Midbrain (tissue), 1 donor: ENCODE measurements at regions not wholly inside any gene's neighbourhood (a gene's known extent, or its start where the extent isn't known, plus 50 kb on each side); places are given as distances from the start of the nearest gene placed in this dataset.

Source experiments
- DNase-seq: peaks from one replicate; lab custom pipeline; 2025; lab: John Stamatoyannopoulos, UW

GRCh38 chr12:46470036-46470627 lies 97.6 kb upstream of the SLC38A2 start:
- DNase-seq = no peak

- no peak for DNase-seq
Observed at GRCh38 chr12:46468813-46469212, 96.2 kb upstream of the SLC38A2 start.

DNA sequence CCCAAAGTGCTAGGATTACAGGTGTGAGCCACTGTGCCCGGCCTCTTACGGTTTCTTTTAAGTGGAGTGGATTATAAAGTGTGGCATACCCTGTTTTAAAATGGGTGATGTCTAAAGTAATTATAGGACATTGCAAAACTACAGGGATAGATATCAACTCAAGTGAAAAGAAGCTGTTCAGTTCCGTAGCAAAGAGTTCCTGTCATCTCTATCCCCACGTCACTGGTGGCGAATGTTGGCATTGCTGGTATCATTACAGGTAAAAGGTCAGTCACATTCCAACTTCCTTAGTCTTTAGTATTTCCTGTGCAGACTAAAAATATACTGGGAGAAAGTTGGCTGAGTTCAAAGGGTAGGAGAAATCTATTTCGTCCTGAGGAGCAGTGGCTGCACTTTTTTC lies 95.6 kb upstream of the SLC38A2 start:
- DNase-seq = no peak

DNA sequence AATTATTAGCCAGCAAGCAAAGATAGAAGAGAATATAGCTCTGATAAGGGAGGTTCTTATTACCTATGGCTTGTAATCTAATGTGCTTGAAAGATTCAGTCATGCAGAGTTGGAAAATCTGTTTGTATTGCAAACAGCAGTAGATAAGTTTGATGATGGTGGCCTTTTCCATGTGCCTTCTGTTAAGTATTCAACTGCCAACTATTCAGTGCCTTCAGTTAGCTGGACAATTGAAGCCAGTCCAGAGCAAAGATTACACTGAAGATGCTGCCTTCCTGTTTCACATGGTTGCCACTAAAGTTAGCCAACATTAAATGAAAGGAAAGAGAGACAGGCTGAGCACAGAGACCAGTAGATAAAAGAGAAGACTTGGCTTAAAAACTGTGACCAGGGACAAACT lies 92.7 kb upstream of the SLC38A2 start:
- no peak for DNase-seq

- DNase-seq = no peak
Observed at GRCh38 chr12:46464863-46465262, 92.3 kb upstream of the SLC38A2 start.

GRCh38 chr12:46462641-46463355 lies 90.2 kb upstream of the SLC38A2 start:
- no peak for DNase-seq

GRCh38 chr12:46461907-46462640 lies 89.5 kb upstream of the SLC38A2 start:
- no peak for DNase-seq

GRCh38 chr12:46461459-46461858 lies 88.9 kb upstream of the SLC38A2 start:
- no peak for DNase-seq

DNA sequence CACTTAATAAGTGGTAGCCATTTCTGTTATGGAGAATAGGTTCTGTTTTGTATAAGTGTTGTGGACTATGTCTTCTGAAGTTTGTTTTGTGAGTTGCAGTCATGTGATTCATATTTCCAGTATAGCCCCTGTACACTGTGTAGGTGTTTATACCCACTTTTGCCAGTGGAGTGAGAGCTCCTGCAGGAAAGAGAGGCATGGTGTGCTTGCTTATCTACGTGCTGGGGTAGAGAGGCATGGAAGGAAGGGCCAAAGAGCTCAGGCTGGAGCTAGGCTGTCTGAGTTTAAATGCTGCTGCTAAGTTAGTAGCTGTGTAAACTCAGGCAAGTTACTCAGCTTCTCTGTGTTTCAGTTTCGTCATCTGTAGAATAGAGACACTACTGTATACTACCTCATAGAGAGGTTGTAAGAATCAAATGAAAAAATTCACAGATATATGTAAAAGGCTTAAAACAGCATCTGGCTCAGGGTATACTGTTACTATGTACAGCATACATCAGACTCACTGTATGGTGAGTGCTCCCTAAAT lies 88.2 kb upstream of the SLC38A2 start:
- DNase-seq = no peak

DNA sequence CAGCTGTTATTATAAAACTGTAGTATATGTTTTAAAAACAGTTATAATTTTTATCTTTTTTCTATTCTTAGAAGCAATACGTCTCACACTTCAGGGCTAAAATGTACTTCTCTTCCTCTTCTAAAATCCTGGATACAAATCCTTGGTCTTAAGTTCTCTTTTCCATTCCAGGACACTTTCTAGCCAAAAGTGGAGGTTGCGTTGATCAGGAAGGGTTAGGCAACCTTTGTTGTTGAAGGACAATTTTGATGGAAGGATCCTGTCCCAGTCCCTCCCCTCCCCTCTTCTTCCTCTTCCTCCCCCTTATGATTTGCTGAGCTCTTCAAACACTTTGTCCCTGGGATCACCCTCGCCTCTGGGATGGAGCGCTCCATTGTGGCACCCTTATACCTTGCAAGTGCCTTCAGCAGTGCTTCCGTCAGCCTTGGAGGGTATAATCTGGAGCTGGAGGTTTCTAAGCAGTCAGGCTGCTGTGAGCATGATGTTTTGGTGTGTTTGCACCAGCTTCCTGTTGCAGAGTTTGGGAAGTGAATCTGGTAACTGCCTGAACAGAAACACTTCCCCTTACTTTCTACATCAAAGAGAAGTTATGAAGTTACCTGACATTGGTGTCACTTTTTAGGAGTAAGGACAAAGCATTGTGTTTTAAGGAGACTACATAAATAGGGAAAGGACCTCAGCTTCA lies 87.4 kb upstream of the SLC38A2 start:
- no peak for DNase-seq

GRCh38 chr12:46459111-46459510 lies 86.5 kb upstream of the SLC38A2 start:
- no peak for DNase-seq

DNA sequence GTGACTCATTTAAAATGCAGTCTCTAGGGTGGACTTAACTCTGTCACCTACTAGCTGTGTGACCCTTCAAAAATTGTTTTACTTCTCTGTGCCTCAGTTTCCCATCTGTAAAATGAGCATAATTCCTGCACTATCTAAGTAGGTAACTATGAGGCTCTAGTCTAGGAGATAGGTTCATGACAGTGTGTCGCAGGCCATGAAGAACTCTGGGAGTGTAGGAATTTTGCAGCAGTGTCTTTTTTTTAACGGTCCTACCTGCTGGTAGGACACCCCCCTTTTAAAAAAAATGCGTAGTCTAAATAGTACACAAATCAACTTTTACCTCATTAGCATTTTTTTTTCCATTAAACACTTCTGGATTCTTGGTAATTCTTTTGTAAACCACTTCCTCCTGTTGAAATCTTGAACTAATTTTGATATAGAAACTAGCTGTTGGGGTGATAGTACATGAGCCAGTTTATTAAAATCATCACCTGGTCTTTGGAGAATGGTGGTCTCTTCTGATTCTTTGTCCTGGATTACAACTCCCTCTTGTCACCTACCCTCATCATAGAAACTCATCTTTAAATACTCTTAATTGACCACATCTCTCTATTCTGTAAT lies 86.0 kb upstream of the SLC38A2 start:
- DNase-seq = no peak

DNA sequence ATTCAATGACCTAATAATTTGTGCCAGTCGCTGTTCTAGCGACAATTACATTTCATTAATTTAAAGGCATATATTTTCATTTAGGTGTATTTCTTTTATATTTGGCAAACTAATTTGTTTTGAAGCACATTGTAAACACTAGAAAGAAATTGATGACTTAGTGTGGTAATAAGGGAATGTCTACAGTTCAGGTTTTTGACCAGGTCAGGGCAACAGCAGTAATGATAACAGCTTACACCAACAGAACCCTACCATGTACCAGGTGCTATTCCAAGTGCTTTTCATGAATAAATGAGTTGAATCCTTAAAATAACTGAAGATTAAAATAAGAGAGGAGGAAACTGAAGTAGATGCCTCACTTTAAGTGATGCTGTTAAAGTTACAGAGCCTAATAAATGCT lies 85.4 kb upstream of the SLC38A2 start:
- DNase-seq = no peak

- DNase-seq = no peak
Observed at GRCh38 chr12:46456356-46457334, 84.1 kb upstream of the SLC38A2 start.

DNA sequence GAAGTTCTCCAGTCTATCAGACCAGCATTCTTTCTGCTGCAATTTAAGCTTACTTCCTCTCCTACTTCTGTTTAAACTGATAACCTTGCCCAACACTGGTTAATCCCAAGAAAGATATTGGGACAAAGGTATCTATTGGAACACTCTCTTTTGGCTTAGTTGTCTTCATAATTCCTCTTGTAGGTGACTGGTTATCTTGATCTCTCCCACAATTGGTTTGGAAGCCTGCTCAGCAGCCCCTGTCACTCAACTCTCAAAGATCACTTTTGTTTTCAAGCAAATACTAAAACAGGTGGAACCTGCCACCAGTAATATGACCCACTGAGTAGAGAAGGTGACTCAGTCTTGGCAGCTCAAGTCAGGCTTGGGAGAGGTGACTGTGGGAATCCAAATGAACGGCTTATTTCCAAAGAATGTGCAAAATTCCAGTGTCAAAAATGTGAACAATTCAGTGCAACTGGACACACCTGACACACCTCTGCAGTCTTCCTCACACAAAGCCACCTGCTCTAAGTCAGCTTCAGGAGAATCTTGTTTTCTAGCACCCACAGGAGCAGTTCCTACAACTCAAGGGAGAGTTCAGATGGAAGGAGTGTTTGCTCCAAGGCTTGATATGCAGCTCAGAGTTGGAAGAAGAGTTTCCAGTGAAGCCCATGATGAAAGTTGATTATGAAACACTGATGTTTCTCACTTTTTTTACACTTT lies 83.2 kb upstream of the SLC38A2 start:
- no peak for DNase-seq

DNA sequence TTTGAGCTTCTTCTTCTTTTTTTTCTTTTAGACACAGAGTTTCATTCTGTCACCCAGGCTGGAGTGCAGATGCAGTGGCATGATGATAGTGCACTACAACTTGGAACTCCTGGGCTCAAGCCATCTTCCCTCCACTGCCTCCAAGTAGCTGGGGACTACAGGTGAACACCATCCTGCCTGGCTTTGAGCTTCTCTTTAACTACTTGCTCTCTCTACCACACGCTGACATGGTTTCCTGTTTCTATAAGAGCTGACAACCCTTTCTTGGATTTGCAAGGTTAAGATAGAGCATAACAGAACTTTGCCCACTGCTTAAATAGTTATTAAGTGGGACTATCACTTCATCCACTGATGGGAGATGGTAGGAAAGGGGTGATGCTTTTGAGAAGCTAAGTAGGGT lies 82.4 kb upstream of the SLC38A2 start:
- DNase-seq = no peak

DNA sequence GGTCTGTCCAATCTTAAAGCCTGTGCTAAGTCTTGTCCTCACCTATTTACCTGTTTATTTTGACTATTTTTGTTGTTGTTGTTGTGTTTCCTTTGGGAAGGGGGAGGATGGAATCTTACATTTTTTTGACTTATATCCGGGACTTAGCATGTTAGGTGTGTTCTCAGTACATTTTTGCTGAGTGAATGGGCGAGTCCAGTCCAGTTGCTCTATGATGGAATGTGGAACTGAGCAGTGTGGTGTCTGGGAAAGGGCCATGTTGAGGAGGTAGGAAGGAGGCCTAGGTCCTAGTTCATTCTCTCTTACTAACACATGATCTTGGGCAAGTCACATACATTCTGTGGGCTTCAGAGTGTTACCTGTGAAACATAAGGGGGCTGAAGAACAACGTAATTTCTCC lies 80.9 kb upstream of the SLC38A2 start:
- DNase-seq = no peak

- DNase-seq = no peak
Observed at GRCh38 chr12:46452776-46453175, 80.2 kb upstream of the SLC38A2 start.

DNA sequence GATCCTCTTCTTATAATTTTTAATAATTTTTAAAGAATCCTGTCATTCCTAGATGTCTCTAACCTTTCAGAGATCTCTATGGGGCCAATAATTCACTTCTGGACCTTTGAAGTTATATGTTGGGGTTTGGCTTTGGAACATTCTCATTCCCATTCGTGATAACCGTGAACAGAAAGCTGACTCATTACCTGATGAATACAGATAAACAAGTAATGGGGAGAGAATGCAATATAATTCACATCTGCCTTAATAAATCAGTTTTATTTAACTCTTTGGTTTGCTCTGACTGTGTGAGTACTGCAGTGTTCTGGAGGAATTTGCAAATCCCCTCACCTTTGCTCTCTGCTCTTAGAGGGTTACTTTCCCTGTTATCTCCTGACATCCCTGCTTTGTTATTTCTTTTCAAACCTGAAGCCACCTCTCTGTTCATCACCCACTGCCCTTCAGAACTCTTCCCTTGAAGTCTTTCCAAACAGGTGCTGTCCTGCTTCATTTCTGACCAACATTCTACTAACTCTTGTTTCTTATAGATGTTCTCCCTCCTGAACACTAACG lies 79.6 kb upstream of the SLC38A2 start:
- no peak for DNase-seq
